Stimulated activated naive B cell treated with anti-CD40 and anti-IgM and Interleukin-4, amounts not matched to agents 10 μg/mL and 1 μg/mL and 100 μg/mL, for 72 hours (primary cell): ENCODE measurements at regions not wholly inside any gene's neighbourhood (a gene's known extent, or its start where the extent isn't known, plus 50 kb on each side); places are given as distances from the start of the nearest gene placed in this dataset.
"Not testable (repeated sequence)": the region's sequence is repeated elsewhere in the genome, so short reads cannot be mapped to it uniquely, and the experiment has no call there.

Source experiments
- ATAC-seq, 2 donors: fragments of 150-1000 bp; cut with Tn5 transposase; replicated peaks; 2 replicates each; pipeline ENCODE4 v1.10.0; 2021; ENCODE audit warnings: moderate library complexity in 1 of 2
- DNase-seq: peaks from one replicate; pipeline ENCODE4 v3.0.0; 2021
- H3K27ac Mint-ChIP-seq: one replicate; pipeline ENCODE4 v1.8.0; 2022; ENCODE audit warnings: mild to moderate bottlenecking, mixed read lengths
- H3K27me3 Mint-ChIP-seq, 2 donors: one replicate each; pipeline ENCODE4 v1.8.0; 2022; ENCODE audit warnings: mixed read lengths in 2 of 2
- H3K36me3 Mint-ChIP-seq, 2 donors: one replicate each; pipeline ENCODE4 v1.8.0; 2022; ENCODE audit warnings: mixed read lengths in 2 of 2, mild to moderate bottlenecking in 1 of 2
- H3K4me1 Mint-ChIP-seq, 2 donors: one replicate each; pipeline ENCODE4 v1.8.0; 2022; ENCODE audit warnings: mixed read lengths in 2 of 2, mild to moderate bottlenecking in 1 of 2
- H3K4me3 Mint-ChIP-seq, 2 donors: one replicate each; pipeline ENCODE4 v1.8.0; 2022; ENCODE audit warnings: mild to moderate bottlenecking in 2 of 2, mixed read lengths in 2 of 2, moderate library complexity in 1 of 2
- H3K9me3 Mint-ChIP-seq, 2 donors: one replicate each; pipeline ENCODE4 v1.8.0; 2022; ENCODE audit warnings: mixed read lengths in 2 of 2, mild to moderate bottlenecking in 1 of 2

DNA sequence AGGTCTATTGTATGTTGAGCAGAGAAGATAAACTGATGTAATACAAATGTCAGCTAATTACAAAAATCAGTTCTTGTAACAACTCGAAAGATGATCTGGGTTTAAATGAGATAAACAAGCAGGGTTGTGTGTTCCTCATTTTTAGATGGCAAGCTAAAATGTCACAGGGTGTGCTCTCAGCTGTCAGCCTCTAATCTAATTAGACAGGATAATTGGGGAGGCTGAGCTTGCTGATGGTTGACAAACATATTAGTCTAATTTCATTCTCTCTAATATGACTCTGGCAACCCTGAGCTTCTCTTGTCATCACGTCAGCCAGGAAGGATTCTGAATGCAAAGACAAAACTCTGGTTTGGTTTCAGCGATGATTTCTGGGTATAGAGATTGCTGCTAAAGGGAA is 335.3 kb upstream of the KAZN start:
- no peak overlapping the region for H3K27ac Mint-ChIP-seq
- DNase-seq = no peak
- no peaks in the 10 kb centered on the region for H3K36me3 Mint-ChIP-seq
- ATAC-seq = no peak
- no peaks in the 10 kb centered on the region for H3K9me3 Mint-ChIP-seq
- no peak overlapping the region for H3K4me3 Mint-ChIP-seq
- H3K27me3 Mint-ChIP-seq = peaks cover 34 to 48% of the 10 kb centered on the region in 2 donors
- no peaks in the 10 kb centered on the region for H3K4me1 Mint-ChIP-seq

DNA sequence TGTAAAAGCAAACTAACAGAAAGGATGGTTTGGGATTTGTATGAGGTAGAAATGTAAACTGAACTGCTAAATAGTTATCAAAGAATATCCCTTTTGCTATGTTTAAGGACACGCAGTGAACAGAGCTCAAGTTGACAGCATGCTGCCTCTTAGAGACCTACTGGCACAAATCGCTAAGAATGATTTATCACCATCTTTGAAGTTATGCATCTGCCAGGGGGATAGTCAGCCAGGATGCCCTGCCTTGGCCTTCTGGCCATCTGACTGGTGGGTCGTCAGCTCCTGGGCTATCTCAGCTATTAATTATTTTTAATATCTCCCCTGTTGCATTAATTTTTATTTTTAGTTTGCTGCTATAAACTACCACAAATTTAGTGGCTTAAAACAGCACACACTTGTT is 334.8 kb upstream of the KAZN start:
- no peak for DNase-seq
- H3K4me3 Mint-ChIP-seq = no peak overlapping the region
- H3K27ac Mint-ChIP-seq = no peak overlapping the region
- no peak for ATAC-seq
- no peaks in the 10 kb centered on the region for H3K36me3 Mint-ChIP-seq
- peaks cover 35 to 47% of the 10 kb centered on the region in 2 donors for H3K27me3 Mint-ChIP-seq
- H3K4me1 Mint-ChIP-seq = no peaks in the 10 kb centered on the region
- no peaks in the 10 kb centered on the region for H3K9me3 Mint-ChIP-seq

DNA sequence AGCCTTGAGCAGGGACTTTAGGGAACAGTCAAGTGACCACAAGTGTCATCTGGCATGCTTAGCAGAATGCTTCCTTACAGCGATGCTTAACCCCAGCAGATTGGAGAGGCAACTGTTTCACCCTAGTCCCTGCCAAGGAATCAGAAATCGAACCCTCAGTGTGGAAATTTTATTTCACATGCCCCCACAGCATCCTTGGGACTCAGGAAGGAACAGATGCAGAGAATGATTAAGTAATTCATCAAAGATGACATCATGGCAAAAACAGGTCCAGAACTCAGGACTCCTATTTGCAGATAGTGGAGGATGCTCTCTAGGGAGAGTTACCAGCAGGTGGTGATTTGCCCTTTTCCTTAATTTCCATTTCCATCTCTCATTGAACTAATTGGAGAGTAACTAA is 333.0 kb upstream of the KAZN start:
- Mint-ChIP-seq H3K27ac (no peak overlapping the region), H3K4me3 (no peak overlapping the region), H3K9me3 (no peaks in the 10 kb centered on the region), H3K4me1 (no peaks in the 10 kb centered on the region), H3K36me3 (no peaks in the 10 kb centered on the region), H3K27me3 (peaks cover 33 to 42% of the 10 kb centered on the region in 2 donors)
- DNase-seq (no peak), ATAC-seq (no peak)

DNA sequence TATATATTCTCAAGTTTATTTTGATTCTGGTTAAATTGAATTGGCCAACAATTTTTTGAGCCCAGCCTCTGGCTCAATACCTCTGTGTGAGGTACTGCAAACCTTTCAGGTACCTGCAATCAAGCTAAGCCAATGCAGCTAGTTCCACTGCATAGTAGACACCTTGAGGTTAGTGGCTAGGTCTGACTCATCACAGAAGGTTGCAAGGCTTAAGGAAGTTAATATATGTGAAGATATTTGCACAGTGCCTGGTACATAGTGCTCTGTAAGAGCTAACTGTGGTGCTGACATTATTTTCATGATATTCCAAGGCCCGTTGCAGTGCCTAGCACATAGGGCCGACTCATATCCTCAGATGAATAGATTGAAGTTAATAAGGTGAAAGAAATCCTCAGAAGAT is 330.5 kb upstream of the KAZN start:
- Mint-ChIP-seq H3K4me1 (no peaks in the 10 kb centered on the region), H3K27ac (no peak overlapping the region), H3K36me3 (no peaks in the 10 kb centered on the region), H3K4me3 (no peak overlapping the region), H3K9me3 (peaks cover 0 to 2% of the 10 kb centered on the region in 2 donors), H3K27me3 (peaks cover 21 to 34% of the 10 kb centered on the region in 2 donors)
- ATAC-seq (no peak), DNase-seq (no peak)

DNA sequence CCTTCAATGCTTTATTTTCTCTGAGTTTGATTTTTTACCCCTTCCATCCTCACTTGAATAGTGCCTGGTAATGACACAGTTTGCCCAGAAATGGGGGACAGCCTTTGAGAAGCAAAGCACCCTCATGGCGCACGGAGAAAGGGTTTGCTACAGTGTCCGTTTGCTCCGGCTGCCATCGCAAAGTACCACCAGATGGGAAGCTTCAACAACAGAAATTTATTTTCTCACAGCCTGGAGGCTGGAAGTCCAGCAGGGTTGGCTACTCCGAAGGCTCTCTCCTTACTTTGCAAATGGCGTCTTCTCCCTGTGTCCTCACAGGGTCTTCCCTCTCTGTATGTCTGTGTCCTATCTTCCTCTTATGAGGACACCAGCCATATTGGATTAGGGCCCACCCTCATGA is 327.7 kb upstream of the KAZN start:
- no peak overlapping the region for H3K4me3 Mint-ChIP-seq
- H3K36me3 Mint-ChIP-seq = no peaks in the 10 kb centered on the region
- ATAC-seq (no peak), DNase-seq (no peak)
- H3K27me3 Mint-ChIP-seq = peaks cover 8 to 40% of the 10 kb centered on the region in 2 donors
- H3K9me3 Mint-ChIP-seq = peaks cover 0 to 2% of the 10 kb centered on the region in 2 donors
- no peaks in the 10 kb centered on the region for H3K4me1 Mint-ChIP-seq
- no peak overlapping the region for H3K27ac Mint-ChIP-seq

DNA sequence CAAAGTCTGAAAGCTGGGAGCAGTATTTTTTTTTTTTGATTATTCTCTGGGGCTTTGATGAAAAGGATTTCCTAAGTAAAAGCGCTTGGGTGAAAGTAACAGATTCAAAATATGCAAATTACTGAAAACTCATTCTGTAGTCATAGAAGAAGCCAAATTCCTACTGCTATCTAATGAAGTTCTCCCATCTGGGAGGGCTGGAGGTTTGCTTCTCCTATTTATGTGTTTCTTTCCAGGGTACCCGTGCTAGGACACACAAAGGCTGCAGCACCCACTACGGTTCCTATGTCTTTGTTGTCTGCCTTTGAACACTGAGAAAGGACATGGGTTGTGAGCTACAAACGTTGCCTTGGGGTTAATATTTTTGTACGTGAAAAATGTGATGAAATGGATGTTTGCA is 324.7 kb upstream of the KAZN start:
- DNase-seq = no peak
- ATAC-seq = no peak
- no peaks in the 10 kb centered on the region for H3K4me1 Mint-ChIP-seq
- no peak overlapping the region for H3K4me3 Mint-ChIP-seq
- peaks cover 7 to 40% of the 10 kb centered on the region in 2 donors for H3K27me3 Mint-ChIP-seq
- peaks cover 0 to 2% of the 10 kb centered on the region in 2 donors for H3K9me3 Mint-ChIP-seq
- no peaks in the 10 kb centered on the region for H3K36me3 Mint-ChIP-seq
- no peak overlapping the region for H3K27ac Mint-ChIP-seq

DNA sequence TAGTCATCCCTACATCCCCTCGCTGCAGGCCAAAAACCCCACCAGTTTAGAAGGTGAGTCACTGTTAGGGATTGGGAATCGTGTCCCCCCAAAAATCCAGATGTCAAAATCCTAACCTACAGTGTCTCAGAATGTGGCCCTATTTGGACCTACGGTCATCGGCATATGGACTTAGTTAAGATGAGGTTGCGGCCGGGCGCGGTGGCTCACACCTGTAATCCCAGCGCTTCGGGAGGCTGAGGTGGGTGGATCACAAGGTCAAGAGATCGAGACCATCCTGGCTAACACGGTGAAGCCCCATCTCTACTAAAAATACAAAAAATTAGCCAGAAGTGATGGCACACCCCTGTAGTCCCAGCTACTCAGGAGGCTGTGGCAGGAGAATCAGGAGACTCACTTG is 318.6 kb upstream of the KAZN start:
- H3K9me3 Mint-ChIP-seq, H3K27ac Mint-ChIP-seq, H3K4me1 Mint-ChIP-seq, ATAC-seq, H3K36me3 Mint-ChIP-seq, DNase-seq, H3K4me3 Mint-ChIP-seq: not testable (repeated sequence)
- peaks cover 3 to 29% of the 10 kb centered on the region in 2 donors for H3K27me3 Mint-ChIP-seq

DNA sequence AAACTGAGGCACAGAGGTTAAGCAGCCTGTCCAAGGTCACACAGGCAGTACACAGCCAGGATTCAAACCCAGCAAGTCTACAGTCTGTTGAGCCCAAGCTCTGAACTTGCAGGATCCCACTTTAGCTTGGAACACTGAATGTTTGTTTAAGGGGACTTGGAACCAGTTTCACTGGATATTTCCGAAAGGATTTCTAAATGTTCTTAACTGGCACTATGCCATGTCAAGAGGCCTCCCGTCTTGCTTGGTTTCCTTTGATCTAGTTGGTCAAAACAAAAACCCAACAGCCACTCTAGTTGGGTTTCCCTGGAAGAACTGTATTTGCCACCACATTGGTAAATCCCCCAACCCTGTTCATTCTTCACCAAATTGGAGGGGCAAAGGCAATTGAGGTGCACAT is 317.6 kb upstream of the KAZN start:
- no peaks in the 10 kb centered on the region for H3K36me3 Mint-ChIP-seq
- H3K4me3 Mint-ChIP-seq = no peak overlapping the region
- no peak for DNase-seq
- H3K4me1 Mint-ChIP-seq = no peaks in the 10 kb centered on the region
- H3K27ac Mint-ChIP-seq = no peak overlapping the region
- peaks cover 4 to 20% of the 10 kb centered on the region in 2 donors for H3K27me3 Mint-ChIP-seq
- ATAC-seq = no peak
- peaks cover 0 to 2% of the 10 kb centered on the region in 2 donors for H3K9me3 Mint-ChIP-seq

DNA sequence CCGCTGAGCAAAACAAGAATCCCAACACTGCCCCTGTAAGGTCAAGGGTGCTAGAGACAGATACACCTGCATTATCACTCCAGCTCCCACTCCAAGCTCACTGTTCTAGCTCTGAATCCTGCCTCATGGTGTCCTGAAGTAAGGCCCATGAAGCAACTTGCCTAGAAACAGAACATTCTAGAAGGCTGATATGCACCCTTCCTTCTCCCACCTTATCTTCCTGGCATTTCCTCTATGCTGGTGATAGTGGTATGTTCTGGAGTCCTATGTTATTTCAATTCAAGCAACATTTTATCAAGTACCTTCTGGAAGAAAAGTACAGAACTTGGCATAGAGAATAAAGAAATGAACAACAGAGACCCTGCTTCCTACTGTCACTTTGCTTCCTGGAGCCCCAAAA is 317.1 kb upstream of the KAZN start:
- Mint-ChIP-seq H3K27ac (no peak overlapping the region), H3K4me1 (no peaks in the 10 kb centered on the region)

DNA sequence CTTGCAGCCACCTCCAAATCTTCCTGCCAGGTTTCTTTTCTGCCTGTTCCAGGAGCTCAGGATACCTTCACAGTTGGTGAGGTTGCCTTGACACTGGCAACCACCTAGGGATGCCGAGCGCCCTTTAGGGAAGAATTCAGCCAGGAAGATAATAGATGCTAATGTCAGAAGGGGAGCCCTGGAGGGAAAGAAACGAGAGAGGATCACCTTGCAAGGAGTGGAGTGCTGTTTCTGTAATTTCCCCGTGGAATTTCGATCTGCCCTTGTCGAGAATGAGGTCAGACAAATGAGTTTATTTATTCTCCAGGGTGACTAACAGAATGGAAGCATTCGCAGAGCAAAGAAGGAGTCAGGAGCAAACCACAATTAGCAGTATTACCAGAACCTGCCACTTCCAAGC is 315.8 kb upstream of the KAZN start:
- H3K9me3 Mint-ChIP-seq = peaks cover 0 to 4% of the 10 kb centered on the region in 2 donors
- H3K36me3 Mint-ChIP-seq = no peaks in the 10 kb centered on the region
- ATAC-seq (no peak), DNase-seq (no peak)
- H3K27ac Mint-ChIP-seq = no peak overlapping the region
- no peaks in the 10 kb centered on the region for H3K4me1 Mint-ChIP-seq
- H3K4me3 Mint-ChIP-seq = no peak overlapping the region
- peaks cover 7 to 15% of the 10 kb centered on the region in 2 donors for H3K27me3 Mint-ChIP-seq

More for the DNA sequence above, 317.1 kb upstream of the KAZN start:
- peaks cover 6 to 18% of the 10 kb centered on the region in 2 donors for H3K27me3 Mint-ChIP-seq
- ATAC-seq (no peak), DNase-seq (no peak)
- H3K9me3 Mint-ChIP-seq = peaks cover 0 to 4% of the 10 kb centered on the region in 2 donors
- no peak overlapping the region for H3K4me3 Mint-ChIP-seq
- H3K36me3 Mint-ChIP-seq = no peaks in the 10 kb centered on the region

DNA sequence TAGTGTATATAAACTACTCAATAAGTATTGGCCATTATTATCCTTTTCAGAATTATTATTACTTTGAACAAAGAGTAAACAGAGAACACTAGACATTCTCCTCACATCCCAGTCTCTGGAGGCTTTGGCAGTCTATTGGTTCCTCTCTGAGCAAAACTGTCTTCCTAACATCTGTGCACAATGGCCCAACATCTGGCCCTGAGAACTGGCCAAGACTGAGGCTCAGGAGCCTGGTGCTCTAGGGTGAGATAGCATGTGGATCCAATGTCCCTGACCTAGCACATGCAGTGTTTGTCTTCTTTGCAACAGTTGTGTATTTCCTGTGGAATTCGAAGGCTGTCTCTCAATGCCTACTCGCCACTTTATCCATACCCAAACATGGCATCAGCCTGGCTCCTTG is 313.2 kb upstream of the KAZN start:
- no peak overlapping the region for H3K27ac Mint-ChIP-seq

DNA sequence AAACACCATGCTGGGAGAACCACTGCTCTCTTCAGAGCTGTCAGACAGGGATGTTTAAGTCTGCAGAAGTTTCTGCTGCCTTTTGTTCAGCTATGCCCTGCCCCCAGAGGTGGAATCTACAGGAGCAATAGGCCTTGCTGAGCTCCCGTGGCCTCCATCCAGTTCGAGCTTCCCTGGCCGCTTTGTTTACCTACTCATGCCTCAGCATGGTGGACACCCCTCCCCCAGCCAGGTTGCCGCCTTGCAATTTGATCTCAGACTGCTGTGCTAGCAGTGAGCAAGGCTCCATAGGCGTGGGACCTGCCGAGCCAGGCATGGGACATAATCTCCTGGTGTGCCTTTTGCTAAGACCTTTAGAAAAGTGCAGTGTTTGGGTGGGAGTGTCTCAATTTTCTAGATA is 307.3 kb upstream of the KAZN start:
- not testable (repeated sequence) for H3K27ac Mint-ChIP-seq, DNase-seq, H3K9me3 Mint-ChIP-seq, H3K36me3 Mint-ChIP-seq, H3K4me3 Mint-ChIP-seq, ATAC-seq, H3K4me1 Mint-ChIP-seq
- peaks cover 23 to 35% of the 10 kb centered on the region in 2 donors for H3K27me3 Mint-ChIP-seq

More for the DNA sequence above, 313.2 kb upstream of the KAZN start:
- peaks cover 21 to 24% of the 10 kb centered on the region in 2 donors for H3K27me3 Mint-ChIP-seq
- no peaks in the 10 kb centered on the region for H3K36me3 Mint-ChIP-seq
- DNase-seq = no peak
- H3K4me3 Mint-ChIP-seq = no peak overlapping the region
- ATAC-seq = no peak
- H3K9me3 Mint-ChIP-seq = peaks cover 0 to 4% of the 10 kb centered on the region in 2 donors
- H3K4me1 Mint-ChIP-seq = no peaks in the 10 kb centered on the region

DNA sequence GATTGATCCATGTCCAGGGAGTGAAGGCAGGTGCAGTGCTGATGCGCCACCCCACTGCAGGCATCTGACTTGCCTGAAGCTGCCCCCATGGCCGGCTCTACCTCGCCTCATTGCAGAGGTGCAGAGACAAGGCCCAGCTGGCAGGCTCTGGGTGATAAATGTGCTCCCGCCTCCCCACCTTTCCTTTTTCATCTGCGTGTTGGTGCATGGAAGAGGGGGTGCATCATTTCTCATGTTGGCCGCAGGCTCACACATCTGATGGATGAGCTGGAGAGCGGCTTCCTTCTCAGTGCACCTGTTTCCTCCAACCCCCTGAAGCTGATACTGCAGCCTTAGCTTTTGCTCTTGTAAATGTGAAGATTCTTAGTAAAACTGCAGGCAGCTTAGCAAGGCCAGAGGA is 306.0 kb upstream of the KAZN start:
- Mint-ChIP-seq H3K9me3 (no peaks in the 10 kb centered on the region), H3K27ac (no peak overlapping the region), H3K27me3 (peaks cover 23 to 34% of the 10 kb centered on the region in 2 donors), H3K36me3 (no peaks in the 10 kb centered on the region), H3K4me1 (no peaks in the 10 kb centered on the region), H3K4me3 (no peak overlapping the region)
- ATAC-seq (no peak), DNase-seq (no peak)

DNA sequence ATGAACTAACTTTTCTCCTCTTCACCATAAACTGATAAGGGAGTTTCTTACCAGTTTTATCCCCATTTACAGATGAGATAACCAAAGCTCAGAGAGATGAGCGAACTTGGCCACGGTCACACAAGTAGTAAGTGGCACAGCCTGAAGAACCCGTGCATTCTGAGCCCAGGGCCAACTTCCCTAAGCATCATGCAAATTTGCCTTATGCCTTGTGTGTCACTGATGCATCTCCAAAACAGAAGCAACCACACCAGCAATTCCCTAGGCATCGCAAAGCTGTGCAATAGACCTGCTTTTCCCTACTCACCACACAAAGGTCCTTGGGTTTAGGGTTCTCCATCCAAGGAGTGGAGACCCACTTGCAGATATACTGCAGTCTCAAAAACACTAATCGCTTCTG is 304.5 kb upstream of the KAZN start:
- DNase-seq = no peak
- H3K4me3 Mint-ChIP-seq = no peak overlapping the region

DNA sequence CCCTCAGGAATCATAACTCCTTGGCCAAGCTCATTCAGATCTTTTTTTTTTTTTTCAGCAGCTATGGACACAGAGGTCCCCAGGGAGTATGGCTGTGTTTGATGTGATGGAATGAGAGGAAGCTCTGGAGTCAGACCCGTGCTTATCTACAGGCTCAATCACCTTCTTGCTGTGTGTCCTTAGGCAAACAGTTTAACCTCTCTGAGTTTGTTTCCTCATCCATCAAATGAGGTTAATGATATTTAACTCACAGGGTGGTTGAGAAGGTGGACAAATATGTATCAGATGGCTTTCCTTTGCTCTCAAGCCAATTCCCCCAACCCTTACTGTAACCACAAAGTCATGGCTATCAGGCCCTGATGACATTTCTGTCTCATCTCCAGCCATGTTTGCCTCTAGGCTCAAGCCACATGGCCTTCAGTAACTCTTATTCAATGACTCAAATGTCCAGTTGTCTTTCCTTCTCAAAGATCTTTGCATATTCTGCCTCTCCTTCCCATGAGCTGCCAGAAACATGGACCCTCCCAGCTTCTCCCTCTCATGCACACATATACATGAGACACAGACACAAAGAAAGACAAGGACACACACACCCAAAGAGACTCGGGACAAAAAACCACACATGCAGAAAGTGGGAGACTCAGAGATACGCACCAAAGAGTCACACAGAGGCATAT is 303.5 kb upstream of the KAZN start:
- Mint-ChIP-seq H3K36me3 (no peaks in the 10 kb centered on the region), H3K4me3 (no peak overlapping the region), H3K27me3 (peaks cover 16 to 25% of the 10 kb centered on the region in 2 donors), H3K4me1 (no peaks in the 10 kb centered on the region), H3K9me3 (no peaks in the 10 kb centered on the region), H3K27ac (no peak overlapping the region)
- DNase-seq = no peak
- no peak for ATAC-seq

More for the DNA sequence above, 304.5 kb upstream of the KAZN start:
- no peak for ATAC-seq
- Mint-ChIP-seq H3K27ac (no peak overlapping the region), H3K36me3 (no peaks in the 10 kb centered on the region), H3K9me3 (no peaks in the 10 kb centered on the region), H3K27me3 (peaks cover 15 to 26% of the 10 kb centered on the region in 2 donors), H3K4me1 (no peaks in the 10 kb centered on the region)
